Gastrocnemius medialis (tissue), 4 donors: ENCODE measurements at regions not wholly inside any gene's neighbourhood (a gene's known extent, or its start where the extent isn't known, plus 50 kb on each side); places are given as distances from the start of the nearest gene placed in this dataset.

Experiments
- ATAC-seq, 2 donors: fragments of 150-250 bp; one replicate each; pipeline ENCODE4 v1.9.1; 2016
- DNase-seq, 2 donors: peaks; one replicate each; pipeline ENCODE4 v3.0.0-alpha.2; 2019
- H3K27ac ChIP-seq, 4 donors: fragments of 200-600 bp; sonication (generic); 1 replicate in 1 of 4; 2 replicates in 3 of 4; pipeline ENCODE4 v1.5.1; 2016 to 2018; ENCODE audit warnings: mild to moderate bottlenecking in 2 of 4, moderate library complexity in 1 of 4
- H3K27me3 ChIP-seq, 3 donors: fragments of 200-600 bp; sonication (generic) in 2 of 3; 1 replicate in 1 of 3; 2 replicates in 2 of 3; pipeline versions ENCODE4 v1.5.1 to v1.6.0; 2016 to 2019; ENCODE audit warnings: mild to moderate bottlenecking in 1 of 3, moderate library complexity in 1 of 3
- H3K36me3 ChIP-seq, 2 donors: fragments of 200-600 bp; sonication (generic) in 1 of 2; one replicate each; pipeline ENCODE4 v1.5.1; 2017 to 2018
- H3K4me1 ChIP-seq, 2 donors: fragments of 200-600 bp; sonication (generic) in 1 of 2; one replicate each; pipeline ENCODE4 v1.5.1; 2016 to 2017; ENCODE audit warnings: mild to moderate bottlenecking in 2 of 2
- H3K4me3 ChIP-seq, 4 donors: fragments of 200-600 bp; sonication (generic) in 3 of 4; 1 replicate in 1 of 4; 2 replicates in 3 of 4; pipeline ENCODE4 v1.5.1; 2016 to 2019; ENCODE audit warnings: mild to moderate bottlenecking in 2 of 4
- H3K9me3 ChIP-seq, 3 donors: fragments of 200-600 bp; sonication (generic) in 2 of 3; 1 replicate in 1 of 3; 2 replicates in 2 of 3; pipeline ENCODE4 v1.5.1; 2016 to 2019
- POLR2A ChIP-seq, 2 donors: fragments of 450-650 bp; IDR thresholded peaks; one replicate each; pipeline ENCODE4 v1.6.1; 2017; ENCODE audit warnings: antibody characterized with exemption in 2 of 2, mild to moderate bottlenecking in 2 of 2, moderate library complexity in 2 of 2
- in situ Hi-C, 4 donors: fragments of 200-750 bp; cut with MboI; loops; one replicate each; pipeline versions ENCODE4 v1.15.0 to v1.8.0; 2017; ENCODE audit warnings: low sequenced_read_pairs in 4 of 4
- intact Hi-C: fragments of 100-400 bp; cut with DNase I; formaldehyde crosslinking; loops from one replicate; pipeline ENCODE4 v1.15.1; 2023; ENCODE audit warnings: low total_unique reads
- TF ChIP-seq, protein P1 (sequence below), 5 experiments: fragments of 450-650 bp in 3 of 5; fragments of 200-600 bp in 2 of 5; sonication (generic) in 2 of 5; IDR thresholded peaks in 4 of 5; conservative IDR thresholded peaks in 1 of 5; 1 replicate in 4 of 5; 2 replicates in 1 of 5; pipeline ENCODE4 v1.5.1; 2016 to 2019; ENCODE audit warnings: antibody characterized with exemption in 5 of 5, mild to moderate bottlenecking in 3 of 5, moderate library complexity in 3 of 5

DNA sequence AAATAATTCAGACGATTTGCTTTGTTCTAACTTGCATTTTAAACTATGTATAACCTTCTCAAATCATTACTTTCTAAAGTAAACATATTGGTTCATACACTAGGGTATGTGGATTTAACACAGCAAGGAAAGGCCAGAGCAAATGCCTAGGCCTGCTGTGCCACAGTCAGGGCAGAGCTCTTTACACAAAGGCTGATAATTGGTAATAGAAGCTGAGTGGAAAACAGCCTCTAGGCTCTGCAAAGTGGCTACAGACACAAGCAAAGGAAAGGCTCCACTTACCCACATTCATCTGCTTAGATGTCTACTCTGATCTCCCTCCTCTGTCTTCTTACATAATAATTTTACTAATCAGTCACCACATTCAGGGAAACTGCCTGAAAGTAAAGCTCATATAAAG, 382.9 kb downstream of the OLFM4 start:
- Histone ChIP-seq H3K27me3 (no peaks in the 10 kb centered on the region), H3K36me3 (no peaks in the 10 kb centered on the region), H3K9me3 (no peaks in the 10 kb centered on the region), H3K4me1 (no peaks in the 10 kb centered on the region), H3K27ac (no peak overlapping the region), H3K4me3 (no peak overlapping the region)
- intact Hi-C loops (no loop called here), in situ Hi-C loops (no loop called here)
- ATAC-seq (no peak), DNase-seq (no peak)
- TF ChIP-seq, protein P1, sequence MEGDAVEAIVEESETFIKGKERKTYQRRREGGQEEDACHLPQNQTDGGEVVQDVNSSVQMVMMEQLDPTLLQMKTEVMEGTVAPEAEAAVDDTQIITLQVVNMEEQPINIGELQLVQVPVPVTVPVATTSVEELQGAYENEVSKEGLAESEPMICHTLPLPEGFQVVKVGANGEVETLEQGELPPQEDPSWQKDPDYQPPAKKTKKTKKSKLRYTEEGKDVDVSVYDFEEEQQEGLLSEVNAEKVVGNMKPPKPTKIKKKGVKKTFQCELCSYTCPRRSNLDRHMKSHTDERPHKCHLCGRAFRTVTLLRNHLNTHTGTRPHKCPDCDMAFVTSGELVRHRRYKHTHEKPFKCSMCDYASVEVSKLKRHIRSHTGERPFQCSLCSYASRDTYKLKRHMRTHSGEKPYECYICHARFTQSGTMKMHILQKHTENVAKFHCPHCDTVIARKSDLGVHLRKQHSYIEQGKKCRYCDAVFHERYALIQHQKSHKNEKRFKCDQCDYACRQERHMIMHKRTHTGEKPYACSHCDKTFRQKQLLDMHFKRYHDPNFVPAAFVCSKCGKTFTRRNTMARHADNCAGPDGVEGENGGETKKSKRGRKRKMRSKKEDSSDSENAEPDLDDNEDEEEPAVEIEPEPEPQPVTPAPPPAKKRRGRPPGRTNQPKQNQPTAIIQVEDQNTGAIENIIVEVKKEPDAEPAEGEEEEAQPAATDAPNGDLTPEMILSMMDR (IDR thresholded peaks at IDR 0.05 in 4 of 5, conservative IDR thresholded peaks at IDR 0.05 in 1 of 5), result no peak
- TF ChIP-seq POLR2A (IDR thresholded peaks at IDR 0.05), result no peak

DNA sequence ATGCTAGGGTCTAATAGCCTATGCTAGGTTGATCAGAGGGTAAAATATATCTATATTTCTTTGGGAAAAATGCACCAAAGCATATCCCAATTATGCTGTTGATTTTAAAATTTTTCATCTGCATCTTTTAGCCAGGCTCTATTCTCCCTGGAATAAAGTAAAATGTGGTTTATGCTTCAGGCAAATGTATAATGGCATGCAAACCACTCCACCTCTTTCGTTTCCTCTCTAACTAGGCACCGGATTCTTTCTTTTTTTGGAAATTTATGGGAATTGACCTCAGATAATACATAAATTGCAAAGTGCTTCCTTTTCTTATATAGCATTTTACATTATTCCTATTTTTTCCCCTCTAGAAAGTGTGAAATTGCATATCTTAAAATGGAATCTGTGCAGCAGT, 386.5 kb downstream of the OLFM4 start:
- Histone ChIP-seq H3K9me3 (no peaks in the 10 kb centered on the region), H3K27ac (no peak overlapping the region), H3K4me3 (no peak overlapping the region), H3K36me3 (no peaks in the 10 kb centered on the region), H3K27me3 (no peaks in the 10 kb centered on the region), H3K4me1 (no peaks in the 10 kb centered on the region)
- in situ Hi-C loops, result no loop called here
- ATAC-seq (no peak), DNase-seq (no peak)
- intact Hi-C loops, result no loop called here
- TF ChIP-seq POLR2A (IDR thresholded peaks at IDR 0.05), result no peak
- TF ChIP-seq, protein P1 (IDR thresholded peaks at IDR 0.05 in 4 of 5, conservative IDR thresholded peaks at IDR 0.05 in 1 of 5), result no peak

DNA sequence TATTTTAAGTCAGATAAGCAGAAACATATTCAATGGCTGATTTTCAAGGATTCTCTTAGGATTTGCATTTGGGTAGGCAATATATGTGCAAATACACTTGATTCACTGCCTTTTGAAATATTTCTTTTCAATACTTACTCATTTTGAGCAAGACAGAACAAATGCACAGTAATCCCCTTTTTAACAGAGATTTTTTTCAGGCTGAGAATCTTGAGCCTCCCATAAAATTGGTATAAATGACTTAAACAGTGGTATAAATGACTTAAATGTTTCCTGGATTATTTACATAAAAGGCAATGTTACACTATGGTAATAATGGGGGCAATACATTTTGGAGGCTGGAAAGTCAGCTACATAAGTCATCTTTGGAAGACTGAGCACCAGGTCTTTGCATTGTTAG, 389.0 kb downstream of the OLFM4 start:
- Histone ChIP-seq H3K9me3 (no peaks in the 10 kb centered on the region), H3K27ac (no peak overlapping the region), H3K27me3 (no peaks in the 10 kb centered on the region), H3K4me3 (no peak overlapping the region), H3K36me3 (no peaks in the 10 kb centered on the region), H3K4me1 (no peaks in the 10 kb centered on the region)
- intact Hi-C loops (no loop called here), in situ Hi-C loops (no loop called here)
- no peak for TF ChIP-seq POLR2A (IDR thresholded peaks at IDR 0.05)
- TF ChIP-seq, protein P1 (IDR thresholded peaks at IDR 0.05 in 4 of 5, conservative IDR thresholded peaks at IDR 0.05 in 1 of 5), result no peak
- DNase-seq (no peak), ATAC-seq (no peak)

DNA sequence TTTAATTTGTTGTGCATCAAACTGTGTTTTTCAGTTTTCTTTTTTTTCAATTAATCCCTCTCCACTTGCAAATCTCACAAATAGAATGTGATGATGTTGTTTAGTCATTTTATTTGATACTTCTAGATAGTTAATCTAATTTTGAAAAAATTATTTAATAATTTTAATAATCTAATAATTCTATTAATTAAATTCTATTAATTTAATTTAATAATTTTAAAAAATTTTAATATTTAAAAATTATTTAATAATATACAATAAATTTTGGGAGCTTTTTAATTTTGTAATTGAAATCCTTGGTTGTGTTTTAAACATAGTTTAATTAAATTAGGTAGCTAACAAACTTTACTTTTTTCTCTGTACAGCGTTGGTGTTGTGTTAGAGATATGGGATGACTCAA, 393.8 kb downstream of the OLFM4 start:
- Histone ChIP-seq H3K4me3 (no peak overlapping the region), H3K36me3 (no peaks in the 10 kb centered on the region), H3K27me3 (no peaks in the 10 kb centered on the region), H3K27ac (no peak overlapping the region), H3K9me3 (no peaks in the 10 kb centered on the region), H3K4me1 (no peaks in the 10 kb centered on the region)
- DNase-seq (no peak), ATAC-seq (no peak)
- in situ Hi-C loops, result no loop called here
- intact Hi-C loops, result no loop called here
- TF ChIP-seq, protein P1 (IDR thresholded peaks at IDR 0.05 in 4 of 5, conservative IDR thresholded peaks at IDR 0.05 in 1 of 5), result no peak
- TF ChIP-seq POLR2A (IDR thresholded peaks at IDR 0.05), result no peak

DNA sequence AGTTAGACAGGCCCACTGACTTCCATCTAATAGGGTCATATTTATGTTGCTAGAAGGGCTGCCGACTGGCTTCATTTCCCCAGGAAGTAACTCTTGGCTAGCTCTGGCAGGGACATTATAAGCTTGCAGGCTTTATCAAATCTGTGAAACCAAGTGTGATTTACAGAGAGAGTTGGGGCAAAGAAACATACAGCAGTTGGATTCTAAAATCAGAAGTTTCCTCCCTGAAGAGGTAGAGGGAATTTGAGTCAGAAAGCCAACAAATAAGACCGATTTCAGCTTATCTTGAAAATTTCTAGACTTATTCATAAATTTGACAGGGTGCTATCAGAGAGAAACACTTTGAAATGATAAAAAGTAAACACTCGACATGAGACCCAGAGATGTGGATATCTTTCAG, 407.8 kb downstream of the OLFM4 start:
- Histone ChIP-seq H3K36me3 (no peaks in the 10 kb centered on the region), H3K9me3 (no peaks in the 10 kb centered on the region), H3K4me1 (no peaks in the 10 kb centered on the region), H3K27me3 (no peaks in the 10 kb centered on the region), H3K4me3 (no peak overlapping the region), H3K27ac (no peak overlapping the region)
- no peak for ATAC-seq
- in situ Hi-C loops (no loop called here), intact Hi-C loops (no loop called here)
- DNase-seq, result no peak
- no peak for TF ChIP-seq POLR2A (IDR thresholded peaks at IDR 0.05)
- TF ChIP-seq, protein P1 (IDR thresholded peaks at IDR 0.05 in 4 of 5, conservative IDR thresholded peaks at IDR 0.05 in 1 of 5), result no peak
